ENCODE measurements at regions not wholly inside any gene's neighbourhood (a gene's known extent, or its start where the extent isn't known, plus 50 kb on each side); places are given as distances from the start of the nearest gene placed in this dataset.
"Not testable (repeated sequence)": the region's sequence is repeated elsewhere in the genome, so short reads cannot be mapped to it uniquely, and the experiment has no call there.

DNA sequence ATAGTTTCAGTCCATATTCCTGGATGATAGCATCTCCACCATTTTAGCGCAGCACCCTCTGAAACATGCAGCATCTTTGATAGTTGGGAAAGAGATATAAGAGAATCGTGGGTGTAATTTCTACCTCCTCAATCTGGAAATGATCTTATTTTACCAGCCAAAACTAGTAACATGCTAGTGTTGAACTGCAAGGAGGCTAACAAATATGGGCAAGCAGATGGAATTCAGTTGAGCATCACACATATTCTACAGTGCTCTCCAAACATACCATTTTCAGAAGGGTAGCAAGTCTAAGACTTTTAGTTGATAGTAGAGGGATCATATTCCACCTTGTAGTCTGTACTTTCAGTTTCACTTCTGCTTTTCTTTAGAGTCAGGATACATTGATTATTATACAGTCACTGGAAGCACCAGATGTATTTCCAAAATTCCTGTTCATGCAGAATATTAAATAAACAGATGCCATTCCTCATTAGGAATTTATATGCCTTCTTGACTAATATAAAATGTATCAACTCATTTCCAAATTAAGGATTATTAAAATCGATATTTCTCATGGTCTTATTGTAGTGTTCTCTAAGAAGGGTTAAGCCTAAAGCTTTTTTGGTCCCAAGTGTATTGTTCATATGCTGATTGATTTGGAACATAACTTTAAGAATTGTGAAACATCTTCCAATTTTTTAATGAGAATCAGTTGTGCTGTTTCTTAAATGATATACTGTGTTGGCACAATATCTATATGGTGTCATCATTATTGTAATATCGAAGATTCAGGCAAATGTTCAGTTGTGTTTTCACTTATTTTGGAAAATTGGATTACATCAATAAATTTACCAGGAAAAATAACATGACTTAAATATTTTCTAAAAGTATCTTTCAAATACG is 362.0 kb downstream of the CENPW start:
- Histone ChIP-seq H3K36me3 (ENCODE audit: control insufficient read depth, insufficient read depth, low read length) (no peaks in the 10 kb centered on the region), H3K9ac (ENCODE audit: low read length) (no peak overlapping the region), H3K4me3 (ENCODE audit: low read length) (no peak overlapping the region), H3K27ac (ENCODE audit: low read depth, low read length) (no peak overlapping the region), H3K27me3 (ENCODE audit: control insufficient read depth, insufficient read depth, low read length) (no peaks in the 10 kb centered on the region), H3K4me1 (ENCODE audit: control insufficient read depth, insufficient read depth, low read length) (no peaks in the 10 kb centered on the region)

DNA sequence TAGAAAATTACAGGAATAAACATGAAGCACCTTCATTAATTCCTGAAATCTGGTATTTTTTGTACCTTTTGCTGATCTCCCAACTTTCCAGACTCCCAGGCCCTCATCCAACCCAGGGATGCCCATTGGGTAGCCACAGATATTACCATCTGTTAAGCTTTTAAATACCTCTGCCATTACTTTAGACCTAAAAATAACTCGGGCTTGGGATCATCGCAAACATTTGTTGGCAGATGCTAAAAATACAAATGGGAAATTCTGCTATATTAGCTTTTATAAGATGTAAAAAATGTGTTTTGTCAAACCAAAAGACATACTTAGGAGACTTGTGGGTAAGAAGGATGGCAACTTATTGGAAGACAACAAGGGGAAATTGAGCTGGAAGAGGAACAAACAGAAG is 376.1 kb downstream of the CENPW start:
- Histone ChIP-seq H3K9ac (ENCODE audit: low read length) (no peak overlapping the region), H3K27me3 (ENCODE audit: control insufficient read depth, insufficient read depth, low read length) (no peaks in the 10 kb centered on the region), H3K36me3 (ENCODE audit: control insufficient read depth, insufficient read depth, low read length) (no peaks in the 10 kb centered on the region), H3K4me3 (ENCODE audit: low read length) (no peak overlapping the region), H3K27ac (ENCODE audit: low read depth, low read length) (no peak overlapping the region), H3K4me1 (ENCODE audit: control insufficient read depth, insufficient read depth, low read length) (no peaks in the 10 kb centered on the region)

DNA sequence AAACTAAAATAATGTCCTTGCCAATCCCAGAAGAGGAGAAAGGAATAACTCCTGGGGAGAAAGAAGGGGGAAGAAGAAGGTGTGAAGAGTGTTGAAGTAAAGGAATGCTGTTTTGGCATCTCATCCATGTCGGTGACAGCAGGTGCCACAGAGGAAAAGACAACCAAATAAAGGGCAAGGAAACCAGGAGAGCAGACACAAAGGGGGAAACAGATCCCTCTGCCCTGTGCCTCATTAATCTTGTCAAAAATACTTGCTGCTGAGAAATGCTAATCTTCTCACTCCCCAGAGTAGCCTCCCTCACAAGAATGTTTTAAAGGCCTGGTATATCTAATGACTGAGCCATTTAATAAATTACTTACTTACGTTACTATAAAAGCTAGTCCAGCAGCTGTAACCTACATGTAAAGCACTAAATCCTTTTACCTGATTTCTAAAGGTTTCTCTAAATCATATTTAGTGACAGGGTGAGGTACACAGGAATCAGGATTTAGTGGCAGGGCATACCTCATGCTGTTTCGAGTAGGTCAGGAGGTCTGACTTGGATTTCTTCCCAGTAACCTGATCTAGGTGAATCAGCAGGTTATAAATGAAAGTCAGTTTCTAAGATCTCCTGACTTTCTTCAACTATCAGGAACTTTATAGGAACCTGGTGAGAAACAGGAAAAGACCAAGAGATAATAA is 377.1 kb downstream of the CENPW start:
- H3K27ac ChIP-seq (ENCODE audit: low read depth, low read length): no peak overlapping the region
- no peak overlapping the region for H3K9ac ChIP-seq (ENCODE audit: low read length)
- no peaks in the 10 kb centered on the region for H3K27me3 ChIP-seq (ENCODE audit: control insufficient read depth, insufficient read depth, low read length)
- no peaks in the 10 kb centered on the region for H3K36me3 ChIP-seq (ENCODE audit: control insufficient read depth, insufficient read depth, low read length)
- no peaks in the 10 kb centered on the region for H3K4me1 ChIP-seq (ENCODE audit: control insufficient read depth, insufficient read depth, low read length)
- no peak overlapping the region for H3K4me3 ChIP-seq (ENCODE audit: low read length)

DNA sequence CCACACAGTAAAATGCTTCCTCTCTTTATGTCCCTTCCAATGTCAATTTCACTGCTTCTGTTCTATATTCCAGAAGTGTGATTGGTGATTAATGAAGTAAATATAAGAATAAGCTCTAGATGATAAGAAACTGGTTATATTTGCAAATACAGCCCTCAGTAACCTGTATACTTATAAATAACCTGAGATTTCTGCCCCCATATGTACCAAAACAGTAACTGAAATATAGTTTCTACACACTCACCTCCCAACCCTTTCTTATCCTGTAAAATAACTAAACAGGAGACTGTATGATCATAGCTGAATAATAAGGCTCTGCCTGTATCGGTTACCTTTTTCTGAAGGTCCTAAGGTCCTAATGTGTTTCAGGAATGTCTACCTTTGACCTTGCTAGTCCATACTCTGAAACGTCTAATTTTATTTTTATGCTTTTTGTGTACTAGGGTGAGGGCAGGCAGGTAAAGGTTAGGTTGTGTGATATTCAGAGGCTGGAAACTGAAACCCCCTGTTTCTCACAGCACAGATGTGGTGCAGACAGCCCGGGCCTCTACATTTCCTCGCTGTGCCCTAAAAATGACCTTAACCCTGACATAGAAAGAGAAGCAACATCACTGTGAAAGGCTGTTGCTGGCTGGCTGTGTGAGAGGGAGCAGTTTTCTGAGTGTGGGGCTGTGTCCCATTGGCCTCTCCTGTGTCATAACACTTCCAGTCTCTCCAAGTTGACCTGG is 378.8 kb downstream of the CENPW start:
- H3K27ac ChIP-seq (ENCODE audit: low read depth, low read length): no peak overlapping the region
- no peaks in the 10 kb centered on the region for H3K27me3 ChIP-seq (ENCODE audit: control insufficient read depth, insufficient read depth, low read length)
- no peak overlapping the region for H3K9ac ChIP-seq (ENCODE audit: low read length)
- no peaks in the 10 kb centered on the region for H3K4me1 ChIP-seq (ENCODE audit: control insufficient read depth, insufficient read depth, low read length)
- no peaks in the 10 kb centered on the region for H3K36me3 ChIP-seq (ENCODE audit: control insufficient read depth, insufficient read depth, low read length)
- no peak overlapping the region for H3K4me3 ChIP-seq (ENCODE audit: low read length)

DNA sequence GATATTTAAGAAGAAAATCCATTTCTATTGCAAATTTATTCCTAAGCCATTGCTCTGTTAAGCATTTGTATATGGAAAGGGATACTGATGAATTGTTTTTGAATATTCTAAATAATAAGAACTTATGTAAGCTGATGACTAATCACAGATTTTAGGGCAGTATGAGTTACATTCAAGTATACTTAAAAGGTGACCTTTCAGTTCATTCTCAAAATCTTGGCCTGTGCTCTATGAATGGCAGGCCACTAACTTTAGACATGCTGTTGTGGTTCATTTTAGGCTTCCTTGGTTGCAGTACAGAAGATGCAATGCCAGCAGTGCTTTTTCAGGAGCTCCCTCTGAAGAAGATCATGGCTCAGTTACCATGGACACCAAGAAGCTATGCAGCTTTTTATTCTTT is 380.4 kb downstream of the CENPW start:
- Histone ChIP-seq H3K27ac (ENCODE audit: low read depth, low read length) (no peak overlapping the region), H3K4me1 (ENCODE audit: control insufficient read depth, insufficient read depth, low read length) (no peaks in the 10 kb centered on the region), H3K36me3 (ENCODE audit: control insufficient read depth, insufficient read depth, low read length) (no peaks in the 10 kb centered on the region), H3K4me3 (ENCODE audit: low read length) (no peak overlapping the region), H3K9ac (ENCODE audit: low read length) (no peak overlapping the region), H3K27me3 (ENCODE audit: control insufficient read depth, insufficient read depth, low read length) (no peaks in the 10 kb centered on the region)

DNA sequence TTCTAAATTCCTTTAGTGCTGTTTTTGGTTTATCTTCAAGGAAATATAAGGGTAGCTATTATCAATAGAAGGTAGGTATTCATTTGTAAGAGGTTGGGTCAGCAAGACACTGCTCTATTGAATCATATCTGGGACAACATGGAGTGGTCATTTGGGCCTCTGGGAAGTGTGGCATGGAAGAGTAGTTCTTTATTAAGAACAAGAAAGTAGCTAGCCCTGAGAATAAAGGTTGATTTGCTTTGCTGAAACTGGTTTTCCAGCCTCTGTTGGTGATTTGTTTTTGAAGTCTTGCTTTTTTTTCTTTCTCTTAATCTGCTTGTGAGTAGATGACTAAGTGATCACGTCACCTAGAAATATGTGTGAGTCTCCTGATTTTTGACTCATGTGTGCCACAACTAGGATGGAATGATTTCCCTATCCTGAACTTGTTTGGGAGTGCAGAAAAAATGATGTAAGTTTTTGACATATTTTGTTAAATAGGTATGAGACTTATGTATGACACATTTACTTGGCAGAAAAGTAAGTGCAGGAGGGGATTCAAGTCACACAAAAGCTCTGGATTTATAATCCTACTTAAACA is 381.8 kb downstream of the CENPW start:
- H3K4me3 ChIP-seq (ENCODE audit: low read length): no peak overlapping the region
- no peak overlapping the region for H3K9ac ChIP-seq (ENCODE audit: low read length)
- no peaks in the 10 kb centered on the region for H3K36me3 ChIP-seq (ENCODE audit: control insufficient read depth, insufficient read depth, low read length)
- H3K27me3 ChIP-seq (ENCODE audit: control insufficient read depth, insufficient read depth, low read length): no peaks in the 10 kb centered on the region
- H3K27ac ChIP-seq (ENCODE audit: low read depth, low read length): no peak overlapping the region
- no peaks in the 10 kb centered on the region for H3K4me1 ChIP-seq (ENCODE audit: control insufficient read depth, insufficient read depth, low read length)

DNA sequence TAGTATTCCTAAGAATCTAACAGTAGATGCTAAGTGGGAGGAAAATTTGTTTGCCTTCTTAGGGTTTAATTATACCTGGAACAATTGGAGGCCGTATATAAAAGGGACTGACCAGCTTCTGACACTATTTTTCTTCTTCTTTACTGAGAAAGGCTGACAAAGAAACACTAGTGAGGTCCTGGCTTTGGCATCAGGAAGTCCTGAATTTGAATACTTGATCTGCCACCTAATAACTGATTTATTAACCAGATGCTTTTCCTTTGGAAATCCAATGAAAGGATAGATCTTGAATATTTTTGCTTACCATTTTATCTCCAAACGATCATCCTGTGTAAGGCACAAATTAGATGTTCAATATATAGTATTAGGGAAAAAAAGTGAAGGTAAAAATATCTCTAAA is 382.5 kb downstream of the CENPW start:
- Histone ChIP-seq H3K27me3 (ENCODE audit: control insufficient read depth, insufficient read depth, low read length) (no peaks in the 10 kb centered on the region), H3K27ac (ENCODE audit: low read depth, low read length) (no peak overlapping the region), H3K36me3 (ENCODE audit: control insufficient read depth, insufficient read depth, low read length) (no peaks in the 10 kb centered on the region), H3K9ac (ENCODE audit: low read length) (no peak overlapping the region), H3K4me3 (ENCODE audit: low read length) (no peak overlapping the region), H3K4me1 (ENCODE audit: control insufficient read depth, insufficient read depth, low read length) (no peaks in the 10 kb centered on the region)

DNA sequence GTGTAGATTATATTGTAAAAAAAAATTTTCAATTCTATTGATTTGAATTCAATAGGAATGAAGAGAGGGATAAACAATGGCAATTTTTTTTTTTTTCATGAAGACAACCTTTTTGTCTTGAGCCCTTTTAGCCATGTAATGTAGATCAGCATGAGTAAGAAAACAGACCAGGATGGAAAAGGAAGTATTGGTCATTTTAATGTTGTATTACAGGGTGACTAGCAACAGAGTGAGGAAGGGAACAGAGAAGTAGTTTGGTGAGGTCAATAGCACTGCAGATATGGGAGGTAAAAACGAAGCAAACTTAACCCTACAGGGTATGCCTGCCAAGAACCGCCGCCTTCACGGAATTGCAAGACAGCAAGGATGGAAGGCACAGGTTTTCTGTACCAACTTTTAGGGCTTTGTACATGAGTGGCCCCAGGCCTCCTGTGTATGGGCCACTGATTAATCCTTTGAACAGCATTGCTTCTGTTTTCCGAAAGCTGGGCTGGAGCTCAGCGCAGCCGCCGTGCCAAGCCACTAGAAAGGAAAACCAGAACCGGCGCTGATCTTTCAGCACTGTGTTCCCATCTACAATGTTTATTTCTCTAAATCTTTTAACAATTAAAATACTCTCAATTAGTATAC is 383.7 kb downstream of the CENPW start:
- Histone ChIP-seq H3K27ac (ENCODE audit: low read depth, low read length) (no peak overlapping the region), H3K4me3 (ENCODE audit: low read length) (no peak overlapping the region), H3K36me3 (ENCODE audit: control insufficient read depth, insufficient read depth, low read length) (no peaks in the 10 kb centered on the region), H3K27me3 (ENCODE audit: control insufficient read depth, insufficient read depth, low read length) (no peaks in the 10 kb centered on the region), H3K9ac (ENCODE audit: low read length) (no peak overlapping the region), H3K4me1 (ENCODE audit: control insufficient read depth, insufficient read depth, low read length) (no peaks in the 10 kb centered on the region)

DNA sequence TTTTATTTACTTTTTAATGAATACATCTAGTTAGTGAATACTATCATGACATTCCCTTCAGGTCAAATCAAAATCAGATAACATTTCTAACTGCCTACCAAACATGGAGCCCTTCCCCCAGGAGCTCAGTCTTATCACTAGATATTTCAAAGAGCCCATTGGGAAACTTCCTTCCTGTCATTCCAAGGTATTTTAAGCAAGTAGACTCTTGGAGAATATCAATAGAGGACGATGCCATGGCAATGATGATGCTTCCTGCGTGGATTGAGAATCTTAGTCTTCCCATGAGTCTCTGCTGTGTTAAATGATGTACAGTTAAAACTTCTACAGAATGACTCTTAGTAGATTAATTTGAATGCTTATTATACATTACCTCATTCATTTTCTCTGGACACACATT is 384.9 kb downstream of the CENPW start:
- Histone ChIP-seq H3K36me3 (ENCODE audit: control insufficient read depth, insufficient read depth, low read length) (no peaks in the 10 kb centered on the region), H3K27ac (ENCODE audit: low read depth, low read length) (no peak overlapping the region), H3K4me1 (ENCODE audit: control insufficient read depth, insufficient read depth, low read length) (no peaks in the 10 kb centered on the region), H3K27me3 (ENCODE audit: control insufficient read depth, insufficient read depth, low read length) (no peaks in the 10 kb centered on the region), H3K9ac (ENCODE audit: low read length) (no peak overlapping the region), H3K4me3 (ENCODE audit: low read length) (no peak overlapping the region)

DNA sequence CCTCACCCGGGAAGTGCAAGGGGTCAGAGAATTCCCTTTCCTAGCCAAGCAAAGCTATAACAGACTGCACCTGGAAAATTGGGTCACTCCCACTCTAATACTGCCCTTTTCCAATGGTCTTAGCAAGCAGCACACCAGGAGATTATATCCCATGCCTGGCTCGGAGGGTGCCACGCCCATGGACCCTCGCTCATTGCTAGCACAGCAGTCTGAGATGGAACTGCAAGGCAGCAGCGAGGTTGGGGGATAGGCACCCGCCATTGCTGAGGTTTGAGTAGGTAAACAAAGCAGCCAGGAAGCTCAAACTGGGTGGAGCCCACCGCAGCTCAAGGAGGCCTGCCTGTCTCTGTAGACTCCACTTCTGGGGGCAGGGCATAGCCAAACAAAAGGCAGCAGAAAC is 386.5 kb downstream of the CENPW start:
- not testable (repeated sequence) for H3K27me3 ChIP-seq (ENCODE audit: control insufficient read depth, insufficient read depth, low read length); H3K36me3 ChIP-seq (ENCODE audit: control insufficient read depth, insufficient read depth, low read length); H3K4me1 ChIP-seq (ENCODE audit: control insufficient read depth, insufficient read depth, low read length); H3K9ac ChIP-seq (ENCODE audit: low read length); H3K4me3 ChIP-seq (ENCODE audit: low read length); H3K27ac ChIP-seq (ENCODE audit: low read depth, low read length)

DNA sequence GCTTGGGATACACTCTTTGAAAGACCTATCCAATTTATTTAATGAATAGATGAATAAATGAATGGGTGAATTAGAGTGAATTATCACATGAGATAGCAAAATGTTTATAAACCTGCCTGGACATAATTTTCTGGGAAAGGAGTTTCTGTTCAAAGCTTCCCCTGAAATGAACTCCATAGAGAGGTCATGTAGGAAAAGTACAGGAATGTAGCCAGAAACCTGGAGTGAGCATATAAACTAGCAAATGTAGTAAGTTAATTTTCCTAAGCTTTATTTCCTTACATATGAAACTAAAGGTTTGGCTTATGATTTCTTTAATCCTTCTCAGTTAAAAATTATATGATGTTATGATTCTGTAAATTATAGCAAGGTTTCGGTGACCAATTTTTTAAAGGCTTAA is 380.3 kb upstream of the RSPO3 start:
- no peak overlapping the region for H3K27ac ChIP-seq (ENCODE audit: low read depth, low read length)
- H3K9ac ChIP-seq (ENCODE audit: low read length): no peak overlapping the region
- H3K27me3 ChIP-seq (ENCODE audit: control insufficient read depth, insufficient read depth, low read length): no peaks in the 10 kb centered on the region
- no peak overlapping the region for H3K4me3 ChIP-seq (ENCODE audit: low read length)
- peaks cover 2% of the 10 kb centered on the region for H3K4me1 ChIP-seq (ENCODE audit: control insufficient read depth, insufficient read depth, low read length)
- H3K36me3 ChIP-seq (ENCODE audit: control insufficient read depth, insufficient read depth, low read length): no peaks in the 10 kb centered on the region

DNA sequence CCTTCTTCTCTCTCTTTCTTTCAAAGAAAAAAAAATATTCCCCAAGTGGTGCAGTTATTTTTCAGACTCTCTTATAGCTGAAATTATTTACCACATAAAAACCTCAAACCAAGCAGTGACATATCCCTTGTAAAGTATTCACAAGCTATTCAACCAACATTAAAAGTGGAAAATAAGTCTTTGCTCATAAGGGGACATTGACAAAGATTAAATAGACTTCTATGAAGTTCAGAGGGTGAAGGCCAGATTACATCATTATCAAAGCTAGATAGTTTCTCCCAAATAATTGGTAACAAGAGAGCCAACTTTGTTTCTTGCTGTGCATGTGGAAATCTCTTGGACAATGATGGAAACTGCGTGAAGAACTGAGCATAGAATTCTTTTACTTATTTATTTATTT is 379.8 kb upstream of the RSPO3 start:
- Histone ChIP-seq H3K27ac (ENCODE audit: low read depth, low read length) (no peak overlapping the region), H3K36me3 (ENCODE audit: control insufficient read depth, insufficient read depth, low read length) (no peaks in the 10 kb centered on the region), H3K9ac (ENCODE audit: low read length) (no peak overlapping the region), H3K27me3 (ENCODE audit: control insufficient read depth, insufficient read depth, low read length) (no peaks in the 10 kb centered on the region), H3K4me3 (ENCODE audit: low read length) (no peak overlapping the region), H3K4me1 (ENCODE audit: control insufficient read depth, insufficient read depth, low read length) (peaks cover 2% of the 10 kb centered on the region)

All from rectal smooth muscle tissue (tissue), 1 donor.